GM13976 (cell line): ENCODE measurements at regions not wholly inside any gene's neighbourhood (a gene's known extent, or its start where the extent isn't known, plus 50 kb on each side); places are given as distances from the start of the nearest gene placed in this dataset.

Experiments
- DNase-seq: peaks from one replicate; pipeline ENCODE4 v3.0.0; 2012; ENCODE audit warnings: low spot score
- CTCF ChIP-seq: IDR thresholded peaks from 2 replicates; pipeline ENCODE4 v1.5.1; 2012; ENCODE audit warnings: borderline replicate concordance, mild to moderate bottlenecking; ENCODE audit not compliant: insufficient read depth; ENCODE audit errors: extremely low read depth, missing control alignments, control extremely low read depth
- in situ Hi-C: fragments of 300-500 bp; cut with MboI; formaldehyde crosslinking; loops from one replicate; pipeline ENCODE4 v1.12.0; 2022; ENCODE audit warnings: low sequenced_read_pairs, mixed read lengths, inconsistent platforms; ENCODE audit not compliant: unreplicated experiment

DNA sequence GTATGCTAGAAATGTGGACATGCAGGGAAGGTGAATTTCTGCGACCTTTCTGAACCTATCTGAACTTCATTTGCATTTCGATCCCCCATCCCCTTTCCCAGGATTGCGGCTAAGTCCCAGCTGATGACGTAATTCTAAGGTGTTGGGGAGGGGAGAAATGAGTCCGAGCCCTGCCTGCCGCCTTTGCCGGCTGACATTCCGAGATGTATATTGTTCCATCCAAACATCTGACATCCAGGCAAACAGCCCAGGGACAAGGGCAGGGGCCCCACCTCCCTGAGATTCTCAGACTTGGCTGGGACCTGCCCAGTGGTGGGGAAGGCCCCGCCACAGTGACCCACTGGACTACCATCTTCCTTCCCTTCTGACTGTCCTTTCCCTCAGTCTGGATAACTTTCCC is 494.6 kb downstream of the ENC1 start:
- no peak for TF ChIP-seq CTCF
- no peak for DNase-seq
- in situ Hi-C loops, result no loop called here

- TF ChIP-seq CTCF, result no peak
- DNase-seq, result no peak
- in situ Hi-C loops, result no loop called here
Measured at GRCh38 chr5:74143721-74144330, 496.7 kb downstream of the ENC1 start.

DNA sequence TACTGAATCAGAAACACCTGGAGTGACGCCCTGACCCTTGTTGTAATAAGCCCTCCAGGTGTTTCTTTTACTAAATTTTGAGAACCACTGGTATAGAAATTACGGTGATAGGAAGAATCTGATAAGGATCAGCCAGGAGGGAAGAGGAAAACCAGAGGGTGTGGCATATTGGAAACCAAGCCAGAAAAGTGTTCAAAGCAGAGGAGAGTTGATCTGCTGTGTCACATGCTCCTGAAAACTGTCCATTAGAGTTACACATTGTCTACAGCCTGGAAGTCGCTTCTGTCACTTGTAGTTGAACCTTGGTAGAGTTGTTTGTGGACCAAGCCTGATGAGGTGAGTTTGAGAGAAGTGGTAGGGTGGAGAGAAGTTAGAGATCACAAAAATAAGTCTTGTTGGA is 497.4 kb downstream of the ENC1 start:
- in situ Hi-C loops, result no loop called here
- no peak for DNase-seq
- no peak for TF ChIP-seq CTCF

GRCh38 chr5:74141053-74141452 is 499.5 kb downstream of the ENC1 start:
- in situ Hi-C loops, result no loop called here
- no peak for DNase-seq
- no peak for TF ChIP-seq CTCF

GRCh38 chr5:74140409-74140808 is 500.1 kb downstream of the ENC1 start:
- in situ Hi-C loops, result no loop called here

GRCh38 chr5:74139589-74139988 is 500.9 kb downstream of the ENC1 start:
- in situ Hi-C loops, result no loop called here
- no peak for DNase-seq
- no peak for TF ChIP-seq CTCF

More at GRCh38 chr5:74140409-74140808, 500.1 kb downstream of the ENC1 start:
- DNase-seq, result no peak
- no peak for TF ChIP-seq CTCF
